ENCODE measurements at regions not wholly inside any gene's neighbourhood (a gene's known extent, or its start where the extent isn't known, plus 50 kb on each side); places are given as distances from the start of the nearest gene placed in this dataset.
"Not testable (repeated sequence)": the region's sequence is repeated elsewhere in the genome, so short reads cannot be mapped to it uniquely, and the experiment has no call there.

DNA sequence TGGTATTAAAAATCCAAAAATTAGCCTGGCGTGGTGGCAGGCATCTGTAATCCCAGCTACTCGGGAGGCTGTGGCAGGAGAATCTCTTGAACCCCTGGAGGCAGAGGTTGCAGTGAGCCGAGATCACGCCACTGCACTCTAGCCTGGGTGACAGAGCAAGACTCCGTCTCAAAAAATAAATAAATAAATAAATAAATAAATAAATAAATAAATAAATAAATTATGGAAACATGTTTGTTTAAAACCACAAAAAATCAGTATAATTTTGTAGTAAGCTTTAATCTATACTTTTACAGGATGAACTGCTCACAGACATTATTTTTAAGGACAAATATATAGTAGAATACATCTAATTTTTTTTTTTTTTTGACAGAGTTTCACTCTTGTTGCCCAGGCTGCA lies 521.3 kb upstream of the ATXN7L3B start:
- DNase-seq = not testable (repeated sequence)

GRCh38 chr12:74018849-74019248 lies 518.8 kb upstream of the ATXN7L3B start:
- no peak for DNase-seq

GRCh38 chr12:74021937-74022336 lies 515.7 kb upstream of the ATXN7L3B start:
- DNase-seq = no peak

DNA sequence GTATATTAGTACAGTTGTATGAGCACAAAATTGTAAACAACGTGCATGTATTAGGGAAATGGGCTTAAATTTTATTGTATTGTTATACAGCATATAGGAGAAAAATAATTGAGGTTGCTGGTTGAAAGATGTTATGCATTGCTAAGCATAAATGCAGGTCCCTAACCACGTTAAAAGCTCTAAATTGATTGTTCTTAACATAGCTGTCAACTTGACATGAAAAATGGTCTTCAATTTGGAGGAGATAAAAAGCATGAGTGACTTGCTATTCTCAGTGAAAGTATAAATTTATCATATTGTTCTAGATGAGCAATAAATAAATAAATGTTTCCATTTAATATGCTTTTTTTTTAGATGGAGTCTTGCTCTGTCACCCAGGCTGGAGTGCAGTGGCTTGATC lies 506.6 kb upstream of the ATXN7L3B start:
- DNase-seq = peak; percentile 22

DNA sequence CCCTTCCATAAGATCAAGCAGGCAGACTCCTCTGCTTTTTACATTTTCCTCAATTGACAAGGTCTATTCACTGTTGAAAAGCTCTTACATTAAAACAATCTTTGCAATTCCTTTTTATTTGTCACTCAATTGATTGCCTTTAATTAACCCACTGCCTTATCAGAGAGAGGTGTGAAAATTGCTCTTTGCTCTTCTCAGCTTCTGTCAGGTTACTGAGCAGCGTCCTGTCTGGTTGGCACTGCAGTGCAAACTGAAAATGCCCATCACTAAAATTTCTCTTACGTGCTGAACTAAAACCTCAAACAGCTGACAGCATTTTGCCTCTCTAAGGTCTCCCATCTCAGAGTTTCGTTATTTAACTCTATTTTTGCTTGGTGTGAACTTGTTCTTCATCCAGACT lies 504.1 kb upstream of the ATXN7L3B start:
- DNase-seq = no peak

DNA sequence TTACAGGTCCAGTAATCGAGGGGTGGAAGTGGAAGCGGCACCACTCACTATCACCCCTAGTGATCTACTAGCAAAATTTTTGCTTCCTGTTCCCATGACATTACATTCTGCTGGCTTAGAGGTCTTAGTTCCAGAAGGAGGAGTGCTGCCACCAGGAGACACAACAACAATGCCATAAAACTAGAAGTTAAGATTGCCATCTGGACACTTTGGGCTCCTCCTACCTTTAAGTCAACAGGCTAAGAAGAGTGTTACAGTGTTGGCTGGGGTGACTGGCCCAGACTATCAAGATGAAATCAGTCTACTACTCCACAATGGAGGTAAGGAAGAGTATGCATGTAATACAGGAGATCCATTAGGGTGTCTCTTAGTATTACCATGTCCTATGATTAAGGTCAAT lies 498.5 kb upstream of the ATXN7L3B start:
- DNase-seq = not testable (repeated sequence)

DNA sequence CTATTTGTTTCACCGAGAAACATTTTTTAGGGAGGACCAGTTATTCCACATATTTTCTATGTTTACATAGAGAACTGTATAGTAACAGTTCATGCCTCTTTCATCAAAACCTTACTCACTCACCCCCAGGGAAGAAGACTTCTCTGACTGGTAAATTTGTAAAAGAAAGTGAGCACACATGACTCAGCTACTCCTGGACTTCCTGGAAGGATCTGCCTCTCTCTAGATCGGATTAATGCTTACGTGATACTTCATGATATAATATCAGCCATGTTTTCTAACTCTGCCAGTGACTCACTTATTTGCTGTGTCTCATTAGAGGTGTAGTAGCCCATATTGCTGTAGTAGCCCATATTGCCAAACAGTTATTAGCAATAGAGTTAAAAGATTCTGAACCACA lies 494.3 kb upstream of the ATXN7L3B start:
- DNase-seq = no peak

GRCh38 chr12:74049348-74049747 lies 488.3 kb upstream of the ATXN7L3B start:
- no peak for DNase-seq

- DNase-seq = no peak
Observed at GRCh38 chr12:74051848-74052247, 485.8 kb upstream of the ATXN7L3B start.

DNA sequence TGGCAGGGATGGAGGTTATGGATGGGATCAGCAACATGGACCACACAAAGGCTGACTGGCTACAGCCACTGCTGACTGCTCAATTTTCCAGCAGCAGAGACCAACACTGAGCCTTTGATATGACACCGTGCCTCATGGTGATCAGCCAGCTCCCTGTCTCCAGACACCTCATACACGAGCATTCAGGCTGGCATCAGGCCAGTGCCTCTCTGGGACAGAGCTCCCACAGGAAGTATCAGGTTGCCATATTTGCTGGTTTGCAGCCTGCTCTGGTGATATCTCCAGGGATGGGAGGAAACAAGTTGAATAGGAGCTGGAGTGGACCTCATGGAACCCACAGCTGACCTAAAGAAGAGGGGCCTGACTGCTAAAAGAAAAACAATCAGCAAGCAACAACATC lies 471.2 kb upstream of the ATXN7L3B start:
- no peak for DNase-seq

GRCh38 chr12:74071182-74071581 lies 466.5 kb upstream of the ATXN7L3B start:
- DNase-seq = no peak

GRCh38 chr12:74076918-74077317 lies 460.7 kb upstream of the ATXN7L3B start:
- DNase-seq = no peak

GRCh38 chr12:74105434-74105833 lies 432.2 kb upstream of the ATXN7L3B start:
- DNase-seq = no peak

DNA sequence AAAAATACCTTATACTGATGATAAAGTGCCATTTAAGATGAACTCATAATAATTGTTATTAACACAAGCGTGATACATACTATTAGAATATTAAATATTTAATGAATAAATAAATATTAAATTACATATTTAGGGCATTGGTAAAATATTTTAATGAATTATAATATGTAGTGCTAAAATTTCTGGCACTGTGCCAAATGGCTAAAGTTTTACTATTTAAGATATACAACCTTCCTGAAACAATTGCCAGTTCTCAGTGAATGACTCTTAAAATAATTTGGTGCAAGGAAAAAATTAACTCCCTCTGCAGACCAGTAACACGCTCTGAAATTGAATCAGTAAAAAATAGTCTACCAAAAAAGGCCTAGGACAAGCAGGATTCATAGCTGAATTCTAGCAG lies 428.9 kb upstream of the ATXN7L3B start:
- DNase-seq = no peak

GRCh38 chr12:74111688-74112360 lies 425.8 kb upstream of the ATXN7L3B start:
- no peak for DNase-seq

DNA sequence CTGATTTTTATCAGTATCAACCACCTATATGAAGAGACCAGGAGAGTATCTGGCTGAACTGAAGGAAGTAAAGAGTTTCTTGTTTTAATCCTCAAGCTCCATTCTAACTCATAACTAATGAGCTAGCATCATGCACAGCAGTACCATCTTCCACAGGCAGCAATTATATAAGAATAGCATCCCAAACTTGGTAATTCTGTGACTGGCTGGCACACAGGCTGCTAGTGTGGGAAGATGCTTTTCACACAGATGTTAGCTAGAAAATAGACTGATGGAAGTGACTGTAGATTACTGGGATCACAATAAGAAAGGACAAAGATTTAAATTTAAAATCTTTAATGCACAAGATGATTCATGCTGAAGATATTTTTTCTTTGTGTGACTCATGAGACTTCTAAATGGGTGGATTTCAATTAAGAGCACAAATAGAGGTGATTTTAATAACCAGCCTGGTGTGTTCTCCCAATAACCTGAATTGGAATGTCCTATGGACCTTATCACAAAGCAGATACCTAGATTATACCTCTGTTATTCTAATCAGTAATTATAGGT lies 417.7 kb upstream of the ATXN7L3B start:
- DNase-seq = no peak

GRCh38 chr12:74120644-74121043 lies 417.0 kb upstream of the ATXN7L3B start:
- no peak for DNase-seq

GRCh38 chr12:74129702-74130101 lies 407.9 kb upstream of the ATXN7L3B start:
- DNase-seq = no peak

DNA sequence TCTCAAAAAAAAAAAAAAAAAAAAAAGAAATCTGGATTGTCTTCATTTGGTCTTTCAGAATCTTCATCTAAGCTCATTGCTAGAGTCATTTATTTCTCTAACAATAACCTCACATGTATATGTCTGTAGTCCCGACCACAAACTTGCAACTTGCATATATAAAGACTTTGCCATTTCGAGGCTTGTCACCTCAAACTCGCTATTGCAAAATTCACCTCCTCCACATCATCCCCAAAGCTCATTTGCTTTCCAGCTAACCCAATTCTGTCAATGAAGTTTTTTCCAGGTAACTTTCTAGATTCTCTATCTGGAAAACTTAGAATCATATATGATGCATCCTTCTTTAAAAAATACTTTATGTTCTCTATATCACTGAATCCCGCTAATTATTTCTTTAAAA lies 393.2 kb upstream of the ATXN7L3B start:
- no peak for DNase-seq

- no peak for DNase-seq
Observed at GRCh38 chr12:74145328-74145727, 392.3 kb upstream of the ATXN7L3B start.

GRCh38 chr12:74148849-74149248 lies 388.8 kb upstream of the ATXN7L3B start:
- no peak for DNase-seq

- DNase-seq = no peak
Observed at GRCh38 chr12:74152370-74152769, 385.3 kb upstream of the ATXN7L3B start.

DNA sequence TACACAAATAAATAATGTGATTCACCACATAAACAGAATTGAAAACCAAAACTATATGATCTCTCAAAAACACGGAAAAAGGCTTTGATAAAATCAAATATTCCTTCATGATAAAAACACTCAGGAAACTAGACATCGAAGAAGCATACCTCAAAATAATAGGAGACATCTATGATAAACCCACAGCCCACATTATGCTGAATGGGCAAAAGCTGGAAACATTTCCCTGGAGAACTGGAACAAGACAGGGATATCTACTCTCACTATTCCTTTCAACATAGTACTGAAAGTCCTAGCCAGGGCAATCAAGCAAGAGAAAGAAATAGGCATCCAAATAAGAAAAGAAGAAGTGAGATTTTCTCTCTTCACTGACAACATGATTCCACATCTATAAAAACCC lies 371.5 kb upstream of the ATXN7L3B start:
- no peak for DNase-seq

GRCh38 chr12:74169607-74170006 lies 368.0 kb upstream of the ATXN7L3B start:
- DNase-seq = no peak
